B cell (primary cell): ENCODE measurements at regions not wholly inside any gene's neighbourhood (a gene's known extent, or its start where the extent isn't known, plus 50 kb on each side); places are given as distances from the start of the nearest gene placed in this dataset.

Experiments
- ATAC-seq: fragments of 200-7000 bp; cut with Tn5 transposase; one replicate; pipeline ENCODE4 v1.10.0; 2021; ENCODE audit warnings: low read depth, mild to moderate bottlenecking, moderate number of reproducible peaks, moderate library complexity
- CTCF ChIA-PET: fragments of 350-600 bp; sonication (Branson Sonifier 250); formaldehyde crosslinking; loops from one replicate; lab custom pipeline; 2021; ENCODE audit warnings: antibody characterized with exemption, inconsistent platforms; lab: Charles Lee
- POLR2A ChIA-PET: fragments of 350-600 bp; sonication (Branson Sonifier 250); formaldehyde crosslinking; loops from one replicate; lab custom pipeline; 2021; ENCODE audit warnings: antibody characterized with exemption; lab: Charles Lee
- DNase-seq: peaks from one replicate; pipeline ENCODE4 v3.0.0; 2013
- H2AFZ ChIP-seq: 2 replicates; pipeline ENCODE4 v1.6.1; 2012; ENCODE audit warnings: mild to moderate bottlenecking, low read depth, low read length; ENCODE audit not compliant: insufficient read depth, poor library complexity, severe bottlenecking
- H3K27ac ChIP-seq, 2 donors: 1 replicate in 1 of 2; 2 replicates in 1 of 2; pipeline ENCODE4 v1.5.1; 2012 to 2013; ENCODE audit warnings: low read length in 2 of 2, mild to moderate bottlenecking in 2 of 2, moderate library complexity in 1 of 2
- H3K27me3 ChIP-seq, 4 experiments: fragments of 200-600 bp in 1 of 4; sonication (generic) in 1 of 4; replicated peaks in 1 of 4; 1 replicate in 2 of 4; 2 replicates in 2 of 4; pipeline versions ENCODE4 v1.6.1 to v1.7.0; 2013 to 2016; ENCODE audit warnings: low read length in 3 of 4, mild to moderate bottlenecking in 2 of 4, mixed read lengths in 1 of 4, moderate library complexity in 1 of 4; ENCODE audit not compliant: insufficient read depth in 4 of 4, control insufficient read depth in 3 of 4; ENCODE audit errors: control extremely low read depth in 1 of 4
- H3K36me3 ChIP-seq, 2 experiments: replicated peaks in 1 of 2; 1 replicate in 1 of 2; 2 replicates in 1 of 2; pipeline versions ENCODE4 v1.6.1 to v1.7.1; 2013; ENCODE audit warnings: low read length in 1 of 2; ENCODE audit not compliant: insufficient read depth in 2 of 2, control insufficient read depth in 1 of 2; ENCODE audit errors: control extremely low read depth in 1 of 2, extremely low read depth in 1 of 2
- H3K4me1 ChIP-seq, 2 donors: fragments of 200-600 bp in 1 of 2; sonication (generic) in 1 of 2; 1 replicate in 1 of 2; 2 replicates in 1 of 2; pipeline versions ENCODE4 v1.5.1 to v1.6.1; 2013 to 2017; ENCODE audit warnings: low read length in 2 of 2; ENCODE audit not compliant: control insufficient read depth in 2 of 2, insufficient read depth in 2 of 2
- H3K4me2 ChIP-seq: replicated peaks from 2 replicates; pipeline ENCODE3; 2012; ENCODE audit warnings: mild to moderate bottlenecking, low read depth, low read length; ENCODE audit not compliant: poor library complexity, severe bottlenecking
- H3K4me3 ChIP-seq, 5 experiments: fragments of 200-600 bp in 1 of 5; sonication (generic) in 1 of 5; 1 replicate in 3 of 5; 2 replicates in 2 of 5; pipeline versions ENCODE4 v1.5.1 to v1.7.0; 2011 to 2016; ENCODE audit warnings: low read length in 4 of 5, mild to moderate bottlenecking in 4 of 5, low read depth in 2 of 5, control low read depth in 1 of 5, moderate library complexity in 1 of 5; ENCODE audit not compliant: insufficient read depth in 1 of 5; ENCODE audit errors: control extremely low read depth in 1 of 5, extremely low read depth in 1 of 5
- H3K79me2 ChIP-seq: fragments of 200-600 bp; sonication (generic); one replicate; pipeline ENCODE4 v1.6.0; 2016; ENCODE audit warnings: low read length; ENCODE audit not compliant: control insufficient read depth, insufficient read depth
- H3K9ac ChIP-seq: fragments of 200-600 bp; sonication (generic); 2 replicates; pipeline ENCODE4 v1.6.1; 2017; ENCODE audit warnings: mild to moderate bottlenecking, low read length, moderate library complexity
- H3K9me3 ChIP-seq, 3 donors: one replicate each; pipeline versions ENCODE4 v1.6.1 to v1.7.1; 2013; ENCODE audit warnings: low read length in 2 of 3; ENCODE audit not compliant: control insufficient read depth in 2 of 3, insufficient read depth in 1 of 3; ENCODE audit errors: control extremely low read depth in 1 of 3
- H4K20me1 ChIP-seq: 2 replicates; pipeline ENCODE4 v1.6.0; 2012; ENCODE audit warnings: mild to moderate bottlenecking, low read length; ENCODE audit not compliant: insufficient read depth, control insufficient read depth, poor library complexity, severe bottlenecking
- H3K27ac Mint-ChIP-seq: one replicate; pipeline ENCODE4 v1.8.0; 2021; ENCODE audit warnings: mixed read lengths
- H3K27me3 Mint-ChIP-seq: one replicate; pipeline ENCODE4 v1.8.0; 2021; ENCODE audit warnings: mixed read lengths
- H3K4me1 Mint-ChIP-seq: one replicate; pipeline ENCODE4 v1.8.0; 2021; ENCODE audit warnings: mixed read lengths
- H3K4me3 Mint-ChIP-seq: one replicate; pipeline ENCODE4 v1.8.0; 2021; ENCODE audit warnings: mixed read lengths
- H3K9me3 Mint-ChIP-seq: one replicate; pipeline ENCODE4 v1.8.0; 2022; ENCODE audit warnings: mixed read lengths; ENCODE audit not compliant: insufficient read depth
- EZH2 ChIP-seq: IDR thresholded peaks from 2 replicates; pipeline ENCODE4 v1.6.1; 2012; ENCODE audit warnings: borderline replicate concordance, low read depth, mild to moderate bottlenecking, moderate library complexity, low read length; ENCODE audit not compliant: insufficient read depth, poor library complexity, severe bottlenecking
- WGBS: methylation state at CpG from one replicate; pipeline ENCODE4 v1.1.5; 2013; ENCODE audit warnings: missing lambda C conversion rate; ENCODE audit not compliant: insufficient coverage; 5-methylcytosine and 5-hydroxymethylcytosine counted together
- intact Hi-C: fragments of 100-400 bp; cut with micrococcal nuclease; formaldehyde crosslinking; loops from one replicate; pipeline ENCODE4 v1.10.0; 2022
- TF ChIP-seq, protein P1 (sequence below): fragments of 200-600 bp; IDR thresholded peaks from one replicate; pipeline ENCODE4 v1.8.0; 2022; ENCODE audit warnings: antibody characterized with exemption, mild to moderate bottlenecking

GRCh38 chr6:2502096-2502997 lies 248.4 kb downstream of the MYLK4 start:
- CTCF ChIA-PET: no interaction called here
- no peak for DNase-seq
- no peaks in the 10 kb centered on the region for H3K79me2 ChIP-seq
- no peak overlapping the region for H2AFZ ChIP-seq
- Mint-ChIP-seq H3K27me3 (peaks cover 24% of the 10 kb centered on the region), H3K9me3 (no peaks in the 10 kb centered on the region), H3K27ac (no peak overlapping the region), H3K4me1 (no peaks in the 10 kb centered on the region), H3K4me3 (no peak overlapping the region)
- intact Hi-C loops: no loop called here
- no peaks in the 10 kb centered on the region for H3K4me1 ChIP-seq
- H3K9me3 ChIP-seq: no peaks in the 10 kb centered on the region
- no peak overlapping the region for H3K4me2 ChIP-seq
- H3K36me3 ChIP-seq: no peaks in the 10 kb centered on the region
- H3K9ac ChIP-seq: no peak overlapping the region
- H3K4me3 ChIP-seq: no peak overlapping the region
- POLR2A ChIA-PET: no interaction called here
- H3K27me3 ChIP-seq: peaks cover 0 to 6% (median 1%) of the 10 kb centered on the region in 4 experiments
- no peak for ATAC-seq
- no peak overlapping the region for H3K27ac ChIP-seq
- TF ChIP-seq EZH2: no peak
- TF ChIP-seq, protein P1, sequence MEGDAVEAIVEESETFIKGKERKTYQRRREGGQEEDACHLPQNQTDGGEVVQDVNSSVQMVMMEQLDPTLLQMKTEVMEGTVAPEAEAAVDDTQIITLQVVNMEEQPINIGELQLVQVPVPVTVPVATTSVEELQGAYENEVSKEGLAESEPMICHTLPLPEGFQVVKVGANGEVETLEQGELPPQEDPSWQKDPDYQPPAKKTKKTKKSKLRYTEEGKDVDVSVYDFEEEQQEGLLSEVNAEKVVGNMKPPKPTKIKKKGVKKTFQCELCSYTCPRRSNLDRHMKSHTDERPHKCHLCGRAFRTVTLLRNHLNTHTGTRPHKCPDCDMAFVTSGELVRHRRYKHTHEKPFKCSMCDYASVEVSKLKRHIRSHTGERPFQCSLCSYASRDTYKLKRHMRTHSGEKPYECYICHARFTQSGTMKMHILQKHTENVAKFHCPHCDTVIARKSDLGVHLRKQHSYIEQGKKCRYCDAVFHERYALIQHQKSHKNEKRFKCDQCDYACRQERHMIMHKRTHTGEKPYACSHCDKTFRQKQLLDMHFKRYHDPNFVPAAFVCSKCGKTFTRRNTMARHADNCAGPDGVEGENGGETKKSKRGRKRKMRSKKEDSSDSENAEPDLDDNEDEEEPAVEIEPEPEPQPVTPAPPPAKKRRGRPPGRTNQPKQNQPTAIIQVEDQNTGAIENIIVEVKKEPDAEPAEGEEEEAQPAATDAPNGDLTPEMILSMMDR: no peak
- H4K20me1 ChIP-seq: no peaks in the 10 kb centered on the region
- 85% methylated on average over 18 of the region's 18 CpGs for WGBS

DNA sequence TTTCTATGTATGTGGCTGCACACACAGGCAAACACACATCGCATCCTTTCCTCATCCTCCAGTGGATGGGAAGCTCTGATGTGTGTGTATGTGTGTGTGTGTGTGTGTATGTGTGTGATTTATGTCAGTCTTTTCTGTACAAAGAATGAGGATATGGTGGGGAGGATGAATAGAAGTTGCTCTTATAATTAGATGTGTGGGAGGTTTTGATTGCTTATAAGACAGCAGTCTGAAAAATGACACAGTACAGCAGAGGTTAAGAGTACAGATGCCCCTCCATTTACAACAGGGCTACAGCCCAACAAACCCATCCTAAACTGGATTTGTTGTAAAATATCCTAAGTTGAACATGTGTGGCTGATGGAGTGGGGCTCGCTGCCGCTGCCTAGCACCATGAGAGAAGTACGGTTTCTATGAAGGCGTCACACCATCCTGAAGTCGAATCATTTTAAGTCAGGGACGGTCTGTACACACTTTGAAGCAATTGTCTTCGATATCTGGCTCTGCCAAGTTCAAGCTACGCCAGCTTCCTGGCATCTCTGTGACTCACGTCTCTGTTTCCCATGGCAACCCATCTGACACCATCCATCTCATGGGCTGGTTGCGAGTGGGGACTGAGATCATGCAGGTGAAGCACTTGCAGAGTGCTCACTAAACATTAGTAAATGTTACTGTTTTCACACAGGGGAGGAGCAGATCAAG lies 252.6 kb downstream of the MYLK4 start:
- no peak overlapping the region for H3K4me3 Mint-ChIP-seq
- Histone ChIP-seq H3K4me2 (no peak overlapping the region), H3K27ac (no peak overlapping the region), H4K20me1 (no peaks in the 10 kb centered on the region), H3K27me3 (peaks cover 0 to 2% (median 0%) of the 10 kb centered on the region in 4 experiments), H3K4me1 (no peaks in the 10 kb centered on the region), H3K9me3 (no peaks in the 10 kb centered on the region), H3K36me3 (no peaks in the 10 kb centered on the region), H3K79me2 (no peaks in the 10 kb centered on the region), H3K9ac (no peak overlapping the region), H2AFZ (no peak overlapping the region), H3K4me3 (no peak overlapping the region)
- POLR2A ChIA-PET: no interaction called here
- H3K9me3 Mint-ChIP-seq: no peaks in the 10 kb centered on the region
- 94% methylated on average over 9 of the region's 11 CpGs for WGBS
- no peak overlapping the region for H3K27ac Mint-ChIP-seq
- DNase-seq (no peak), ATAC-seq (no peak)
- intact Hi-C loops: no loop called here
- no peaks in the 10 kb centered on the region for H3K4me1 Mint-ChIP-seq
- CTCF ChIA-PET: no interaction called here
- TF ChIP-seq EZH2: no peak
- TF ChIP-seq, protein P1: no peak
- H3K27me3 Mint-ChIP-seq: peaks cover 23% of the 10 kb centered on the region
